NCI-H2107 (cell line): ENCODE measurements at regions not wholly inside any gene's neighbourhood (a gene's known extent, or its start where the extent isn't known, plus 50 kb on each side); places are given as distances from the start of the nearest gene placed in this dataset.
"Not testable (repeated sequence)": the region's sequence is repeated elsewhere in the genome, so short reads cannot be mapped to it uniquely, and the experiment has no call there.

Source experiments
- DNase-seq: peaks from one replicate; lab custom pipeline; 2025; lab: John Stamatoyannopoulos, UW

- DNase-seq = no peak
These were observed 426.5 kb upstream of the FRG1 start for GRCh38 chr4:189514209-189514608.

GRCh38 chr4:189516902-189517301, 423.8 kb upstream of the FRG1 start:
- no peak for DNase-seq

- DNase-seq = no peak
These were observed 421.5 kb upstream of the FRG1 start for GRCh38 chr4:189519186-189519585.

- no peak for DNase-seq
These were observed 415.4 kb upstream of the FRG1 start for GRCh38 chr4:189525304-189525703.

- no peak for DNase-seq
These were observed 409.8 kb upstream of the FRG1 start for GRCh38 chr4:189530848-189531247.

GRCh38 chr4:189533603-189534002, 407.1 kb upstream of the FRG1 start:
- no peak for DNase-seq

GRCh38 chr4:189547559-189547958, 393.1 kb upstream of the FRG1 start:
- DNase-seq = no peak

GRCh38 chr4:189548484-189549125, 392.1 kb upstream of the FRG1 start:
- DNase-seq = no peak

GRCh38 chr4:189551931-189552670, 388.6 kb upstream of the FRG1 start:
- not testable (repeated sequence) for DNase-seq

- not testable (repeated sequence) for DNase-seq
These were observed 380.1 kb upstream of the FRG1 start for GRCh38 chr4:189560605-189561004.

- not testable (repeated sequence) for DNase-seq
These were observed 376.9 kb upstream of the FRG1 start for GRCh38 chr4:189563751-189564150.

GRCh38 chr4:189566271-189566670, 374.4 kb upstream of the FRG1 start:
- not testable (repeated sequence) for DNase-seq

GRCh38 chr4:189566900-189567299, 373.8 kb upstream of the FRG1 start:
- DNase-seq = not testable (repeated sequence)

- DNase-seq = not testable (repeated sequence)
These were observed 361.0 kb upstream of the FRG1 start for GRCh38 chr4:189579645-189580044.

- not testable (repeated sequence) for DNase-seq
These were observed 353.6 kb upstream of the FRG1 start for GRCh38 chr4:189586908-189587632.

- not testable (repeated sequence) for DNase-seq
These were observed 351.5 kb upstream of the FRG1 start for GRCh38 chr4:189589201-189589600.

GRCh38 chr4:189592890-189593289, 347.8 kb upstream of the FRG1 start:
- no peak for DNase-seq

- no peak for DNase-seq
These were observed 343.3 kb upstream of the FRG1 start for GRCh38 chr4:189597341-189597740.

- no peak for DNase-seq
These were observed 340.4 kb upstream of the FRG1 start for GRCh38 chr4:189600264-189600663.

GRCh38 chr4:189600718-189601435, 339.8 kb upstream of the FRG1 start:
- no peak for DNase-seq

- DNase-seq = not testable (repeated sequence)
These were observed 337.8 kb upstream of the FRG1 start for GRCh38 chr4:189602827-189603226.

GRCh38 chr4:189610571-189610970, 330.1 kb upstream of the FRG1 start:
- not testable (repeated sequence) for DNase-seq
